LoVo (cell line): ENCODE measurements at regions not wholly inside any gene's neighbourhood (a gene's known extent, or its start where the extent isn't known, plus 50 kb on each side); places are given as distances from the start of the nearest gene placed in this dataset.
A peak's percentile ranks its signal among the peaks of the same experiment; 100 is the strongest.
"Not testable (repeated sequence)": the region's sequence is repeated elsewhere in the genome, so short reads cannot be mapped to it uniquely, and the experiment has no call there.

Experiments used
- DNase-seq: peaks from one replicate; pipeline ENCODE4 v3.0.0-alpha.2; 2016; ENCODE audit warnings: low spot score

DNA sequence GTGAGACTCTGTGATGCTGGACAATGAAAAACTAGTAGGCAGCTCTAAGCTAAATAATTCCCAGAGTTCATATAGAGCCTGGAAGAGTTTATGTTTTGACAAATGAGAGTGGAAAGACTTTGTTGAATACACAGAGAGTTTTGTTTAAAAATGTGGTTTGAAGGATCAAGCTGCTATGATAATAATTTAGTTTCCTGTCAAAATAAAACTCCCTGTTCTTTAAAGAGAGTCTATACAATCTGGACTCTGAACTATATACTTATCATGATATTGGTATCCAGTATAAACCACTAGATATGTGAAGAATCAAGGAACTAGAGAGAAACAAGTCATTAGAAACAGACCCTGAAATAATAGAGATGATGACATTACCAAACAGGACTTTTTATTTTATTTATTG, 158.6 kb downstream of the C4orf33 start:
- DNase-seq = no peak

DNA sequence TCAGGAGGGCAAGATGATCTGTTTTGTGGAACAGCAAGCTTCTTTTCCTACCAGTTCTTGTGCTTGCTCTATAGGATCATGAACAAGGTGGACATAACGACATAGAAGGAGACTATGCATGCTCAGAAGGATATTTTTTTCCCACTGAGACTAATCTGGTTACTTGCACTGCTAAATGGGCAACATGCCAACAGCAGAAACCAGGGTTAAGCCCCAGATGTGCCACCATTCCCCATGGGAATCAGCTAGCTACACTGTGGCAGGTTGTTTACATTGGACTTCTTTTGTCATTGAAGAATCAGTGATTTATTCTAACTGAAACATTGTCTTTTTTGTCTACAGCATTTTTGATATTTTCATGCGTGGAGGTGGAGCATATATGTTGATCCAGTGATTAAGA, 165.6 kb downstream of the C4orf33 start:
- no peak for DNase-seq

DNA sequence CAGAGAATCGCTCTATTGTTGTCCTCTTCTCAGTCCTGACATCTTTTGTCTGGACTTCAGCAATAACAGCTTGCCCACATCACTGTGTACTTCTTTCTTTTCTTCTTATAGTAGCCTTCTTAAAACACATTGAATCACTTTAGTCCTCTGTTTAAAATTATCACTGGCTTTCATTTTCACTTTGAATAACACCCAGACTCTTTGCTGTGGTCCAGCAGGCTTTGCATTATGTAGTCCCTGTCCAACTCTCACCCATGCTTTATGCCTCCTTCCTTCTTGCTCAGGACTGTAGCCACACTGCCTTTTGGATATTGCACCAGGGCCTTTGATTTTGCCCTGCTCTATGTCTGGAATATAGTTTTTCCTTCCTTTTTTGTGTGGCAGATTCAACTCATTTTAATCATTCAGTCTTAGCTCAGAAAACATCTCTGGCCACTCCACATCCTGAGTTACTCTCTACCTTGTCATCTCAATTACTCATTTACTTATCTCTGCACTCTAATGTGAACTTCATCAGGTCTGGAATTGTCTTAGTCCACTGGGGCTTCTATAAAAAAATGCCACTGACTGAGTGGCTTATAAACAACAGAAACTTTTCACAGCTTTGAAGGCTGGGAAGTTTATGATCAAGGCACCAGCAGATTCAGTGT, 168.2 kb downstream of the C4orf33 start:
- DNase-seq = no peak

DNA sequence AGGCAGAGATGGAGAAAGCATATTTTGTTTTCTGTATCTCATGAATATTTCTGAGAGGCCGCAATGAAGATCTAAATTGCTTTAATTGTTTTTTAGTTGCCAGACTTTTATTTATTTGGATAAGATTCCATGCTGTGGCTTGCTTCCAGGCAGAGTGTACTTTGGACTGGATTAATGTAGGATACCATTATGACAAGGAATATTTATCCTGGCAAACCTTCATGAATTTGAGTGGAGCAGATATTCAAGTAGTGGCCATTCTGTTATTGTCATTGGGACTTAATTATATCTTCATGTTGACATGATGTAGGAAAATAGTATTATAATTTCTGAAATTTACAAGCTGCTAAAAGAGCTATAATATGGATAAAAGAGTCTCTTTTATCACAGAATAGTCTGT, 182.9 kb downstream of the C4orf33 start:
- DNase-seq = no peak

DNA sequence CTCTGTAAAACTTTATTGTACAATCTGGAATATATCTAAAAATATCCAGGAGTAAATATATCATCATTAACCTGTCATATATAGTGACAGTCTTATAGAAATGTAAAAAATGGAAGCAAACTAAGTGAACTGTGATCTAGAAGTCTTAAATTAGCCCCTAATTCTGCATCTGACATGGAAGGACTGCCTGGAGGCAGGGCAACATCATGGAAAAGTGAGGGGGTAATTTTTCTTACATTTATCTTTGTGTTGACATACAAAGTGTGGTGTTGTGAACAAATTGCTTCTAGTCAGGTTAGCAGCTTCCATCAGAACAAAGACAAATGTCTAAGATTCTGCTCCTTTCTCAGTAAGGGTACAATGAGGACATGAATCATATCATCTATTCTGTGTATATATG, 186.3 kb downstream of the C4orf33 start:
- no peak for DNase-seq

DNA sequence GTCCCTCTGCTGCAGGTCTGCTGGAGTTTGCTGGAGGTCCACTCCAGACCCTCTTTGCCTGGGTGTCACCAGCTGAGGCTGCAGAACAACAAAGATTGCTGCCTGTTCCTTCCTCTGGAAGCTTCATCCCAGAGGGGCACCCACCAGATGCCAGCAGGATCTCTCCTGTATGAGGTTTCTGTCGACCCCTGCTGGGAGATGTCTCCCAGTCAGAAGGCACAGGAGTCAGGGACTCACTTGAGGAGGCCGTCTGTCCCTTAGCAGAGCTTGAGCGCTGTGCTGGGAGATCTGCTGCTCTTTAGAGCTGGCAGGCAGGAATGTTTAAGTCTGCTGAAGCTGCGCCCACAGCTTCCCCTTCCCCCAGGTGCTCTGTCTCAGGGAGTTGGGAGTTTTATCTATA, 196.2 kb downstream of the C4orf33 start:
- DNase-seq = not testable (repeated sequence)

DNA sequence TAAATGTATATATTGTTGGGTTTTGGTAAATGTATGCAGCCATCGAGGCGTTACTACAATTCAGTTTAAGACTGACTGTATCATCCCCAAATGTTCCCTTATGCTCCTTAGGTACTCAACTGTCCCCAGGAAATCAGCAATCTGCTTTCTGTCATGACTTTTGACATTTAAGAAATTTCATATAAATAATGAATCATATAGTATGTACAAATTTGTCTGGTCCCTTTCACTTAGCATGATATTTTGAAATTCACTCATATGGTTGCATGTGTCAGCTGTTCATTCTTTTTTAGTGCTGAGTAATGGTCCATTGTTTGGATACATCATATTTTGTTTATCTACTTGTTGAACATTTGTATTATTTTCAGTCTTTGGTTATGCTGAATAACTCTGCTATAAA, 218.8 kb downstream of the C4orf33 start:
- DNase-seq = no peak

DNA sequence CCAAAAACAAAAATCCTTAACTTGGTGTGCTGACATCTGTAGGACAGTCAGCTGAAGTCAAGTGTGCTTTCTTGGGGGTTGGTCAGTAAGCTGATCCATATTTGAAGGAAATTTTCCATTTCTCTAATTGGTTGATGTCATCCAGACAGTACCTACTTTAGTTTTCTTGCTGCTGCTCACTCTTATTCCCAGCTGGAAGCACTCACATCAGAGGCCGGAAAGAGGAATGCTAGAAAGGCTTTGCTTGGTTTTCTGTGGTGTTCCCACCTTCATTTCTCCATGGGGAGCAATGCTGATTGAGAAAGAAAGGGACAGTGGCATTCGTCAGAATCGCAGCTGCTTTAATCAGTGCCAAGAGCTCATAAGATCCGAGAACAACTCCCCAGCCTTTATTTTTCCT, 227.0 kb downstream of the C4orf33 start:
- no peak for DNase-seq

DNA sequence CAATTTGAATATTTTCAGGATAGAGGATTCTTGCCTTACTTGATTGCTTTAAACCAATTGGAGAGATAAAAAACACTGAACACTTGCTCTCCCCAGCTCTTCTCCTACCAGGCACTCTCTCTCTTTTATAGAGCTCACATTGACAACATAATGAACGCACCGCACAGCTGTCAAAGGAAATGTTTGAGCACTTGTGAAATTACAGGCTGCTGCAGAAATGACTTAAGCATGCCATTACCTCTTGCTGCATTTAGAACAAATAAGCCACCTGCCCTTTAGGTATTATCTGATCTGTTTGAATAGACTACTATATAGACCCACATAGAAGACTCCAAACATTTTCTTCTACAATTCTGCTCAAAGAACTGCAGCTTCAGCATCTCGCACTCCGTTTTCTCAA, 227.7 kb downstream of the C4orf33 start:
- DNase-seq = no peak

DNA sequence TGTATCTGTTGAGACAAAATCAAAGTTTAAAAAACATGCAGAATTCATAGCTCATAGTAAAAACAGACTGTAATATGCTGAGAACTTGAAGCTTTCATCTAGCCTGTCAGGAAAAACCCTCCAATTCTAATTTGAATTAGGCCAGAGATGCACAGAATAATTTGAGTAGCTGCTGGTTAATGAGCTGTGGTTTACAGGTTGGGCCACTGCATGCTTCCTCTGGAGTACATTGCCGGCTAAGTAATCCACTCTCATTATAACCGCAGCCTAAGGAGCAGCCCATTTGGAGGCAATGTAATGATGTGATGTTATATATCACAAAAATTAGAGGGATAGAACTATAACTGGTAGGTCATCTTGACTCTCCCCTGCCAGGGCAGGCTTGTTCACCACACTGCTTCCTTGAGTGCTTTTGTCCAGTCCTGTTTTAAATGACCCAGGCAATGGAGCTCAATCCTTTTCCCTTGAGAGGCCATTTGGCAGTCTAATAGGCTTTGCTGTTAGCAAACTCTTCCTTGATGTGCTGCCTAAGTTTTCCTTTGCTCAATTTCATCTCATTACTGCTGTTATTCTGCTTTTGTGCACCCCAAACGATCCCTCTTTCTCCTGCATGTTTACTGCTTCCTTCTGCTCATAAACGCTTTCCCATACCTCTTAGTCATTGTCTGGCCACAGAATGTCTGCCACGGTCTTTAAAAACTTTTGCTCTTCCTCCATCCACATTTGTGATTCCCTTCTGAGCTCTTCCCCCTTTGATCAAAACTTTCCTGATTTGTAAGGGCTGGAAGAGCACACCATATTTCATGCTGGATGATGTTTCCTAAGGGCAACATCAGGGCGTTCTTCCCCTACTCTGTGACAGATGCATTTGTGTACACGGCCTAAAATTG, 230.9 kb downstream of the C4orf33 start:
- DNase-seq = no peak

DNA sequence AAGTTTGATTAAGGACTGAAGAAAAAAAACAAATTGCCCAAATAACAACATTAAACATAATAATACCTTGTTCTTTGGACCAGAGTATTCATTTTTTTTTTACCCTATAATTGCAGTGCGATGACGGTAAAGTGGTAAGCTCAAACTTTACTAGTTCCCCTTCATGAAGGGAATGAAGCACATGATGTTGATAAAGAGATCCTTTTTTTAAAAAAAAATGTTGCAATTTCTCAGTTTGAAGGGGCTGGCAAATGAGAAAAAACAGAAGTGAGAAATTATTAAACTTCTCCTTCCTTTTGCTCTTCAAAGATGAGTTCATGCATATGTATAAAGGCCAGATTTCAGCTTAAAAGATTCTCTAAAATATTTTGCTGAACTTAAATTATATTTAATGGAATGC, 231.7 kb downstream of the C4orf33 start:
- no peak for DNase-seq

DNA sequence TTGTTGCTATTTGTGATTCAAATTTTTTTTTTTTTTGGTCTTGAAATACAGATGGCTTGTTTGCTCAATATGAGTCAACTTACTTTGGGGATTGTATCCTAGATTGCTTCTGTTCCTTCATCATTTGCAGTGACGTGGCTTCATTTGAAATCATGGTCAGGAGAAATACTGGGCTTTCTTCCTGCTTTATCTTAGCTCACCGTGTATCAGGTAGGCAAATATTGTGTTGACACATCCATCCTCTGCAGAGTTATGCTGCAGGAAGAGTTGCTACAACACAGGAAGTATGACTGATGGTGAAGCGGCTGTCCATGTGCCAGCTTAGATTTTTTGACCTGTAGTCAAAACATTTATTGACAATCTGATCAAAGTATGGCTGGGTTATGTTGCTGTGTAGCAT, 232.2 kb downstream of the C4orf33 start:
- no peak for DNase-seq

DNA sequence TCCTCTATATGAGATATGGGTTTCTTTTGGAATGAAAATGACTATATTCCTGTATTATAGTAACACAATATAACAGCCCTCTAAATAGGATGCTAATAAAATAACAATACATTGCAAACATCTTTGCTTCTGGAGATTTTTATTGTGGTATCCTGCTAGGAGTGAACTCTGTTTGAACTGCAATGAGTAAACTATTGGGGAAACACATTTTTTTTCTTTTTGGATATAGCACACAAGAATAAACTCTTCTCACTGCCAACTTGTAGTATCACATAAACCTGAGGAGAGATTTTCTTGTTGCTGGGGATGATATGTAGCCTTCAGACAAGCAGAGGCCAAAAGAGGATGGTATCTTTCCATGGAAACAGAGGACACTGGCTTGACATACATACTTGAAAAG, 238.2 kb downstream of the C4orf33 start:
- DNase-seq = no peak

DNA sequence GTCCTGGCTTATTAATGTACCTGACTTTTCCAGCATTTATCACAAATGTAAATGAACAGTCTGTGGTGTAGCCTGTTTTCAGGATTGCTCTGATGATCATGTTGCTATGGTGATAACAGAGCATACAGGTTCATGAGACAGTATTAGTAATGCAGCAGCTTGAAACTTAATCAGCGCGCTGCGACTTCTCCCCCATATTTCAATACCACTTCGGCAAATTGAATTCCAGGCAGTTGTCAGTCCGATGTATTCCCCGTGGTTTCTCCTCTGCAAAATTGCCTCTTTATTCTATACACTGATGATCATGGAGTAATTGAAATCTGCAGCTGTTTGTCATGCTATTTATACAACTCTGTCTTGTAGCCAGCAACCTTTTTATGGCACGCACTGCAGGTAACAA, 239.3 kb downstream of the C4orf33 start:
- DNase-seq = no peak

DNA sequence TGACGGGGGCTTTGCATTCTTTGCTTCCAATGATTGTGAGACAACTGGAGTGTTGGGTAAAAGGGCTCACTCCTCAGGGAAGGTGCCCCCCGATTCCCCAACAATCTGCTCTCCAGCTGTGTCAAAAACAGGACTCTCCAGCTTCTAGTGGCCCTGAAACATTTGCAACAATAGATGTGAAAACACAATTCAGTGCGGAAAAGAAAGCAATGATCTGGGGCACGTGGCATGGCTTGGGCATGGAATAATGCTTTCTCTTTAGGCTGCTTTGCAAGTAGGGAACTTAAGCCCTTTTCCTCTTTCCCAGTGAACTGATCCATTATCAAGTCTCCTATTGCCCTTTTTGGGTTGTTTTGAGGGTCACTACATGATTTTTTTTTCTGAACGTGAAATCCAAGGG, 239.9 kb downstream of the C4orf33 start:
- DNase-seq = no peak

DNA sequence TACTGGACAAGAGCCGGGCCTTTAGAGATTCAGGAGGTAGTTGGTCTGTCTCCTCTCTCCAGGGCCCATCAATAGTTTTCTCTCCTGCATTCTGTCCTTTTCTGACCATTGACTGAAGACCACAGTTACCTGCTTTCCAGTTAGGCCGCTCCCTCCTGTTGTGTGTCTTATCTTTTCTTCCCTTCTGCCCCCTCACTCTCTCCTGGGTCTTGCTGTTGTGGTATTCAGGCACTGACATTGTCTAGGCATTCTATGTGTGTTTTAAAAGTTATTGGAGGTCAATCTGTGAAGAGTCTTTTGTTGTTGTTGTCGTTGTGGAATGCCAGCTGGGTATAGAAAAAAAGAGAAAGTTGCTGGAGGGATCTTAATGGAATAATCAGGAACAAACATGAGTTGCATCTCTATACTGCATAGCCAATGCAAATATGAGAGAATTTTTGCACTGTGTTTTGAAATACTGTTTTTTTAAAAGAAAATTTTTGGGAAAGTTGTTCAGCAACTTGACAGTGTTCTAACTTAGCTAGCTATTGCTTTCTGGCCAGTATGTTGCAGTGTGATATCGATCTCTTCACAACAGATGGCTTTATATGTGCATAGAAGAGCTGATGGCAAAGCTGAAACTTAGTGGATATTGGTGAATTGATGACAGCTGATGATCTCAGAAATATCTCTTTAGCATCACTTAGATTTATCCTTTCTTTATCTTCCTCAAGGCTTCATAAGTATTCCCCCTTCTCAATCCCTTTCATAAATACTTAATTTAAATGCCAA, 240.7 kb downstream of the C4orf33 start:
- no peak for DNase-seq

DNA sequence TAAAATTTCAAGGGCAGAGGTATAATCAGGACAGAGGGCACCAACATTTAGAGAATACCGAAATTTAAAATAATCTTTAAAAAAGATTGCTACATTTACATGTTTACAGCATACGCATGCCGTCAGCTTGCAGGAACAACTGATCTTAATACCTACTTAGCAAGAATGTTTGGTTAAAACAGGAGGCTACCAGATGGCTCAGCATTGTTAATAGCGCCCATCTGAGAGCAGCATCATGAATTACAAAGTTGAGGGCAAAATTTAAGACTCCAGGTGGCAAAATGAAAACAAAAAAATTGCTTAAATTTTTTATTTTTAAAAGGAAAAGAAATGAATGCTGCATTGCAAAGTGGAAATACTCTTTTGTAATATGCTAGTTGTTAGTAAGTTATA, 241.3 kb downstream of the C4orf33 start:
- no peak for DNase-seq

DNA sequence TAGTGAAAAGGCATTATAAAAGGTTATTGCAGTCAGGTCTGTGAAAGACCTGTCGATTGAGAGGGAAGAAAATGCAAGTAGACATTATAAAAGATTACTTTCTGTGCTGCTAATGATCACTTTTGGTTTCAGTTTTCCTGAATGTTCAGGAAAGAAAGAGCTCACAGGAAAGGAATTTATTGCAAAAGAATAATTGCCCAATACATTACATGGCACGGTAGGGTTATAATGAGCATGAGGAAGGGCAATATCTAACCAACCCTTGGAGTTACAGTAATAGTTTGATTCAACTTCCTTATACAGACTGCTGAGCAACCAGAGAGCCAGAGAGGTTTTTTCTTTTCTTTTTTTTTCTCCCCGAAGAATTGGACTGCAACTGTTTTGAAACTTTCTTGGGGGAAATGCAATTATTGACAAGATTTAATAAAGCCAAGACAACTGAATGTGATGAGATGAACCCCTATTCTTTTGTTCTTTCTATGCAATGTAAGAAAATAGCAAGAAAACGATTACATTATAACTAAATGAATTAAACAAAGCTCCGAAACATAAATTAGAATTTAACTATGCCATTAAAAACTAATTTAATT, 247.0 kb downstream of the C4orf33 start:
- DNase-seq = peak; percentile 60

DNA sequence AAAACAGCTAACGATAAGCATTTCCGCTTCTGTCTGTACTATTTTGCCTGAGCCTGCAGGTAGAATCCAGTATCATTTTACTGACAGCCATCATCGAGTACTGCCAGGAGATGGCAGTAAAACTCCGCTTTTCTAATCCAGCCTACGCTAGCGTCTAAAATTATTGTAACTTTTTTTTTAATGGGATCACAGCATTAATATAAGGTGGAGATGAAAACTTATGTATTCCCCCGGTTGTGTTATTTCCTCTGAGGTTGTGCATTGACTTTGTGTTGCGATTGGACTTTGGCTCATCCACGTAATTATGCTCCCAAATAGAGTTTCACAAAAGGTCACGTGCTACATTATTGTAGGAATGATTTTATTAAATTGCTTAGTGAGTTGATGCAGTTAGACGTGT, 248.1 kb downstream of the C4orf33 start:
- DNase-seq = peak; percentile 59

DNA sequence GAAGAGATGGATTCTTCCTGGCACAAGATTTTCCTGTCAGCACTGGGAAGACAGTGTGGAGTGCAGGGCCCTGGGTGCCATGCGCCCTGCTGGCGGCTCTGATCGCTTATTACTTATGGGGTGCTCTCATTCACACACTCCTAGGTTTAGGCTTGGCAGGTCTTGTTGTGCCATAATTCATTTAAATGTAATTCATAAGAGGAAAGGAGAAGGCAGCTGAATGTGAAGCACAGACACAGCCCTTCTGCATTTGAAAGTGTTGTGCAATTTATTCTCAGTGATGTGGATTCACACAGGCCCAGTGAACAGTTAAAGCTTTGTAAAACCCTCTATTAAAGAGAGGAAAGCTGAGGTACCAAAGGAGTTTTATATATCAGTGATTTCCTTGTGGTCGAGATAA, 249.7 kb downstream of the C4orf33 start:
- DNase-seq = no peak

DNA sequence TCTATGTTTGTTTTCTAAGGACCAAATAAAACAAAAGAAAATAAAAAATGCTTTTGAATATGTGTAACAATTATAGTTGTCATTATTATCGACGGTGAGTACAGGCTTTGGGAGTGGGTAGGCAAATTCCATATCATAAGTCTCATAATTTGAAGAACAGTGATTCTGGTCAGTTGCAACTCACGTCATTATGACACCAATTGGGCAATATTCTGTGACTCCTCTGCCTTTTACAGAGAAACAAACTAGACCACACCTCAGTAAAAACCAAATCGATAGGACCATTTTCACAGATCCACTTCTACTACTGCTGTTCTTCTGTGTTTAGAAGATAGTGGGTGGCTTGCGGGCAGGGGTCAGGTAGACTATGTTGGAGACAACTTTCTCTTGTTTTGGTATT, 250.1 kb downstream of the C4orf33 start:
- DNase-seq = no peak

DNA sequence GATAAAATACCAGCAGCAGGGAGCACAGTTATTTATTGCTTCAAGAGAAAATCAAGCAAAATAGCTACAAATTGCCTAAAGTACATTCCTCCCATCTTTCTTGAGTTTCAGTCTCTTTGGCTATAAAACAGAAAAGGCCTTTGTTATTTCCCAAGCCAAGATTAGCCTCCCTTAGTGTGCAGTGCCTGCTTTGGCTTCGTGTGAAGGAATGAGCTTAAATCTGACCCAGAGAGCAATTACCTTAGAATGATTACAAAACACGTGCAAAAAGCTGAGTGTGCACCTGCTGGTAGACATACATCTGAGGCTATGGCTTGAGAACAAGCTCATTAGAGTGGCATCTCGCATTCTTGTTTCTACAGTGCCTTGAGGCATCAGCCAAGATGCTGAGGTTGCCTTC, 250.8 kb downstream of the C4orf33 start:
- no peak for DNase-seq
